ENCODE measurements at regions not wholly inside any gene's neighbourhood (a gene's known extent, or its start where the extent isn't known, plus 50 kb on each side); places are given as distances from the start of the nearest gene placed in this dataset.

DNA sequence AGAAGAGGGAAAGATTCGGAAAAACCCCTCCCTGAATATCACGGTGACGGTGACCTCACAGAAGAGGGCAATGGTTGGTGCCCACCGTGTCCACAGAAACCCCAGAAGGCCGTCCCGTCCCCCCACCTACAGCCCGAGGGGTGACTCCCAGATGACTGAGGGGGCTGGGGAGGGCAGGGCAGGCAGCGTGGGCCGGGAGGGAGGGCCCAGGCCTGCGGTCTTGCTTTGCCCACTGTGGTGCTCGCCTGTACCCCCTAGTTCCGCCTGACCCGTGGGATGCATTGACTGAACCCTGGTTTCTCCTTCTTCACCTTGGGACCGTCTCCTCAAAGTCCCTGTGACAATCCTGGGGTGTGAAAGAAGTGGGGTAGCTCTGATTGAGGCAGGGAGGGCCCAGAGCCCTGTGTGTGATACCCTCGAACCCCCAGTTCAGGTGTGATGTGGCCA, 526.7 kb downstream of the BRD1 start:
- TF ChIP-seq CTCF (IDR thresholded peaks at IDR 0.05; ENCODE audit: extremely low read depth, missing control alignments) = no peak
- DNase-seq (ENCODE audit: low spot score) = no peak

GRCh38 chr22:49300241-49300640, 527.4 kb downstream of the BRD1 start:
- DNase-seq (ENCODE audit: low spot score) = no peak
- TF ChIP-seq CTCF (IDR thresholded peaks at IDR 0.05; ENCODE audit: extremely low read depth, missing control alignments) = no peak

DNA sequence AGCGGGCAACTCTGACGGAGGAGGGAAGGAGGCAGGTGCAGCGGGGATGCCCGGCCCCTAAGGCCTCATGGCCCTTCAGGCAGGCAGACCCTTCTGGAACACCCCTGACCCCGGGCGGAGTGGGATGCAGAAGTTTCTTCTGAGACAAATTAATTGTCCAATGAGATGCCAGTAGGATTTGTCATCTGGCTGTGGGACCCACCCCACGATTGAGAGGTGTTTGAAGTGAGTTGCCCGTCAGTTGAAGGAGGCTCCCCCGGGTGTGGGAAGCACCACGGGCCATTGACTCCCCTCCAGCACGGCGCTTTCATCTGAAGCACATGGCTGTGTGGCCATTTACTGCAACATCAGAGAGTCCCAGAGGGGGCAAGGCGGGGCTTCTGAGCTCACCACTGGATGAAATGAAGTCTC, 527.8 kb downstream of the BRD1 start:
- no peak for DNase-seq (ENCODE audit: low spot score)
- no peak for TF ChIP-seq CTCF (IDR thresholded peaks at IDR 0.05; ENCODE audit: extremely low read depth, missing control alignments)

- no peak for DNase-seq (ENCODE audit: low spot score)
- no peak for TF ChIP-seq CTCF (IDR thresholded peaks at IDR 0.05; ENCODE audit: extremely low read depth, missing control alignments)
Observed at GRCh38 chr22:49298834-49299750, 528.6 kb downstream of the BRD1 start.

GRCh38 chr22:49297871-49298721, 529.6 kb downstream of the BRD1 start:
- TF ChIP-seq CTCF (IDR thresholded peaks at IDR 0.05; ENCODE audit: extremely low read depth, missing control alignments) = no peak
- DNase-seq (ENCODE audit: low spot score) = no peak

- no peak for DNase-seq (ENCODE audit: low spot score)
- TF ChIP-seq CTCF (IDR thresholded peaks at IDR 0.05; ENCODE audit: extremely low read depth, missing control alignments) = no peak
Observed at GRCh38 chr22:49297286-49297870, 530.3 kb downstream of the BRD1 start.

Measured in GM20000 (cell line).